ENCODE measurements at regions not wholly inside any gene's neighbourhood (a gene's known extent, or its start where the extent isn't known, plus 50 kb on each side); places are given as distances from the start of the nearest gene placed in this dataset.

DNA sequence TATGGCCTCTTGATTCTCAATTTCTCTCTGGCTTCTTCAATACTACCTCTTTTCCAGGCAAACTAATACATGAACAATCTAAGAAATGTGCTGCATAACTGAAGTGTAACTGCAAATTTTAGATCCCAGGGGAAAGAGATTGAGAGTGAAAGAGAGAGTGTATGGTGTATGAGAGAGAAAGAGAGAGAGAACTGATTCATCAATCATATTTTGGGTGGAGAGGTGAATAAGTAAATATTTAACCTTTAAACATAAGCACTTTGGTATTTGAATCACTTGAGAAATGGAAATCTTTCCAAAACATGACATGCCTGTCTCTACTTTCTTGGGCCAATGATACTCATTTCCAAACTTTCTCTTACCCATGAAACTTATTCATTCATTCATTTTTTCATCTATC, 147.2 kb upstream of the DIPK2B start:
- H3K9me3 ChIP-seq (ENCODE audit: insufficient read depth, low read depth, low read length) = peaks cover 5% of the 10 kb centered on the region; the same call in 1 of the 2 replicates
- no peak overlapping the region for H3K9ac ChIP-seq (ENCODE audit: low read depth, low read length)
- H3K27me3 ChIP-seq (ENCODE audit: insufficient read depth, low read length) = no peaks in the 10 kb centered on the region
- H3K4me1 ChIP-seq (ENCODE audit: insufficient read depth, low read length) = no peaks in the 10 kb centered on the region
- H3K36me3 ChIP-seq (ENCODE audit: insufficient read depth, low read depth, low read length) = no peaks in the 10 kb centered on the region
- H3K27ac ChIP-seq (ENCODE audit: low read length) = no peak overlapping the region
- no peak overlapping the region for H3K4me3 ChIP-seq (ENCODE audit: low read length)

- Histone ChIP-seq H3K4me3 (ENCODE audit: low read length) (no peak overlapping the region), H3K4me1 (ENCODE audit: insufficient read depth, low read length) (no peaks in the 10 kb centered on the region), H3K27ac (ENCODE audit: low read length) (no peak overlapping the region), H3K27me3 (ENCODE audit: insufficient read depth, low read length) (no peaks in the 10 kb centered on the region), H3K36me3 (ENCODE audit: insufficient read depth, low read depth, low read length) (no peaks in the 10 kb centered on the region), H3K9ac (ENCODE audit: low read depth, low read length) (no peak overlapping the region), H3K9me3 (ENCODE audit: insufficient read depth, low read depth, low read length) (no peaks in the 10 kb centered on the region)
Measured at GRCh38 chrX:45344594-45344993, 143.9 kb upstream of the DIPK2B start.

DNA sequence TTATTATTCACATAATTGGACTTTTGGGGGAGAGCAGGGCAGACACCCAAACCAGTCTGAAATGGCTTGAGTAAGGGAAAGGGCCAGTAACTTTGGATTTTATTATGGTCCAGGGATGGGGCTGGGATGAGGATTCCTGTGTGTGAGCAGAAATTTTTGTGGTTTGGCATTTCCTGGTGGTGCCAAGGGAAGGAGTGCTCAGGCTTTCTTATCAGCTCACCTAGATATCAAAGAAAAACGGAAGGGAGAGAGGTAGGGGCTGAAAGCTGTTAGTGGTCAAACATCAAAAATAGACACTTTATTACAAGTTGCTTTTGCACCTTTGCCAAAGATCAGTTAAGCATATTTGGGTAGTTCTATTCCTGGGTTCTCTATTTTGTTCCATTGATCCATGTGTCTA, 128.5 kb upstream of the DIPK2B start:
- Histone ChIP-seq H3K36me3 (ENCODE audit: insufficient read depth, low read depth, low read length) (no peaks in the 10 kb centered on the region), H3K4me3 (ENCODE audit: low read length) (no peak overlapping the region), H3K4me1 (ENCODE audit: insufficient read depth, low read length) (no peaks in the 10 kb centered on the region), H3K27ac (ENCODE audit: low read length) (no peak overlapping the region), H3K9me3 (ENCODE audit: insufficient read depth, low read depth, low read length) (no peaks in the 10 kb centered on the region), H3K9ac (ENCODE audit: low read depth, low read length) (no peak overlapping the region), H3K27me3 (ENCODE audit: insufficient read depth, low read length) (no peaks in the 10 kb centered on the region)

- Histone ChIP-seq H3K9me3 (ENCODE audit: insufficient read depth, low read depth, low read length) (no peaks in the 10 kb centered on the region), H3K27me3 (ENCODE audit: insufficient read depth, low read length) (no peaks in the 10 kb centered on the region), H3K4me3 (ENCODE audit: low read length) (no peak overlapping the region), H3K36me3 (ENCODE audit: insufficient read depth, low read depth, low read length) (no peaks in the 10 kb centered on the region), H3K27ac (ENCODE audit: low read length) (no peak overlapping the region), H3K4me1 (ENCODE audit: insufficient read depth, low read length) (no peaks in the 10 kb centered on the region), H3K9ac (ENCODE audit: low read depth, low read length) (no peak overlapping the region)
Measured at GRCh38 chrX:45324941-45325340, 124.3 kb upstream of the DIPK2B start.

- no peak overlapping the region for H3K27ac ChIP-seq (ENCODE audit: low read length)
- no peaks in the 10 kb centered on the region for H3K9me3 ChIP-seq (ENCODE audit: insufficient read depth, low read depth, low read length)
- H3K4me3 ChIP-seq (ENCODE audit: low read length) = no peak overlapping the region
- no peaks in the 10 kb centered on the region for H3K36me3 ChIP-seq (ENCODE audit: insufficient read depth, low read depth, low read length)
- no peaks in the 10 kb centered on the region for H3K4me1 ChIP-seq (ENCODE audit: insufficient read depth, low read length)
- no peak overlapping the region for H3K9ac ChIP-seq (ENCODE audit: low read depth, low read length)
- H3K27me3 ChIP-seq (ENCODE audit: insufficient read depth, low read length) = no peaks in the 10 kb centered on the region
Measured at GRCh38 chrX:45323387-45323786, 122.7 kb upstream of the DIPK2B start.

DNA sequence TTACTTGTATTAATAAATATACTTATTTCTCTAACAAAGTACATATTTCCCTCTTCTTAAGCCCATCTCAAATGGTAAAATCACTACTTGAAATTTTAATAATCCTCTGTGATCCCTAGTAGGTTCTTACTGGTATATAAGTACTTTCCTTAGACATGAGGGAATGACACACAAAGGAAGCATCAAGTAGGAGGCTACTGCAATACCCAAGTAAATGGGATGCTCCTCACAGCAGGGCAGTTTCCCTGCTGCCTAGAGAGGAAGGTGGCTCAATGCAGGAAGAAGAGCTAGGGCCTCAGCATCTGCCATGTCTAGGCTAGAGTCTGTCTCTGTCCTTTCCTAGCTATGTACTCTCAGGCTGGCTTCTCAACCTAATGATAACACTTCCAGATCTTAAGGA, 122.1 kb upstream of the DIPK2B start:
- Histone ChIP-seq H3K36me3 (ENCODE audit: insufficient read depth, low read depth, low read length) (no peaks in the 10 kb centered on the region), H3K27ac (ENCODE audit: low read length) (no peak overlapping the region), H3K27me3 (ENCODE audit: insufficient read depth, low read length) (no peaks in the 10 kb centered on the region), H3K4me1 (ENCODE audit: insufficient read depth, low read length) (no peaks in the 10 kb centered on the region), H3K4me3 (ENCODE audit: low read length) (no peak overlapping the region), H3K9me3 (ENCODE audit: insufficient read depth, low read depth, low read length) (no peaks in the 10 kb centered on the region), H3K9ac (ENCODE audit: low read depth, low read length) (no peak overlapping the region)

DNA sequence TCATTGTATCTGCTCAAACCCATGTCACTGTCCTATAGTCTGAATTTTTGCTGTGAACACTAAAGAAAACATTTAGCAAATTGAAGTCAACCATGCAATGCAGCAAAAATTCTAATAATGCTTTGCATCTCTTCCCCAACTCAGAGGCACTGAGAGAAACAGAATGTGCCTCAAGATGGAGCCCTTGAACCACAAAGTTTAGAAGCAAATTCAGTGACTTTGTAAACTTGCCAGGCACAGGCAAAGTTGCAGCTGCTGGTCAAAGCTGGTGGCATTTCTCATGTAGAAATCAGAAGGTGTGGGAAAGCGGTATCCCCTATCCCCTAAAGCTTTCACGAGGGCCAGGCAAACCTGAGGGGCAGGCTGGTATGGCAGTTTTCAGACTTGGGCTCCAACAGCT, 121.7 kb upstream of the DIPK2B start:
- no peak overlapping the region for H3K9ac ChIP-seq (ENCODE audit: low read depth, low read length)
- H3K27ac ChIP-seq (ENCODE audit: low read length) = no peak overlapping the region

GRCh38 chrX:45320191-45320590, 119.5 kb upstream of the DIPK2B start:
- H3K36me3 ChIP-seq (ENCODE audit: insufficient read depth, low read depth, low read length) = no peaks in the 10 kb centered on the region
- no peaks in the 10 kb centered on the region for H3K27me3 ChIP-seq (ENCODE audit: insufficient read depth, low read length)
- no peaks in the 10 kb centered on the region for H3K4me1 ChIP-seq (ENCODE audit: insufficient read depth, low read length)
- H3K9ac ChIP-seq (ENCODE audit: low read depth, low read length) = no peak overlapping the region
- H3K9me3 ChIP-seq (ENCODE audit: insufficient read depth, low read depth, low read length) = no peaks in the 10 kb centered on the region
- H3K4me3 ChIP-seq (ENCODE audit: low read length) = no peak overlapping the region
- no peak overlapping the region for H3K27ac ChIP-seq (ENCODE audit: low read length)

More for the DNA sequence above, 121.7 kb upstream of the DIPK2B start:
- Histone ChIP-seq H3K4me1 (ENCODE audit: insufficient read depth, low read length) (no peaks in the 10 kb centered on the region), H3K4me3 (ENCODE audit: low read length) (no peak overlapping the region), H3K9me3 (ENCODE audit: insufficient read depth, low read depth, low read length) (no peaks in the 10 kb centered on the region), H3K36me3 (ENCODE audit: insufficient read depth, low read depth, low read length) (no peaks in the 10 kb centered on the region), H3K27me3 (ENCODE audit: insufficient read depth, low read length) (no peaks in the 10 kb centered on the region)

- Histone ChIP-seq H3K36me3 (ENCODE audit: insufficient read depth, low read depth, low read length) (no peaks in the 10 kb centered on the region), H3K9me3 (ENCODE audit: insufficient read depth, low read depth, low read length) (no peaks in the 10 kb centered on the region; the same call in 1 of the 2 replicates), H3K27ac (ENCODE audit: low read length) (no peak overlapping the region), H3K4me1 (ENCODE audit: insufficient read depth, low read length) (no peaks in the 10 kb centered on the region), H3K9ac (ENCODE audit: low read depth, low read length) (no peak overlapping the region), H3K27me3 (ENCODE audit: insufficient read depth, low read length) (no peaks in the 10 kb centered on the region), H3K4me3 (ENCODE audit: low read length) (no peak overlapping the region)
Measured at GRCh38 chrX:45309801-45310200, 109.1 kb upstream of the DIPK2B start.

GRCh38 chrX:45309096-45309495, 108.4 kb upstream of the DIPK2B start:
- Histone ChIP-seq H3K4me3 (ENCODE audit: low read length) (no peak overlapping the region), H3K36me3 (ENCODE audit: insufficient read depth, low read depth, low read length) (no peaks in the 10 kb centered on the region), H3K27ac (ENCODE audit: low read length) (no peak overlapping the region), H3K27me3 (ENCODE audit: insufficient read depth, low read length) (no peaks in the 10 kb centered on the region), H3K9me3 (ENCODE audit: insufficient read depth, low read depth, low read length) (no peaks in the 10 kb centered on the region; the same call in 1 of the 2 replicates), H3K4me1 (ENCODE audit: insufficient read depth, low read length) (no peaks in the 10 kb centered on the region), H3K9ac (ENCODE audit: low read depth, low read length) (no peak overlapping the region)

DNA sequence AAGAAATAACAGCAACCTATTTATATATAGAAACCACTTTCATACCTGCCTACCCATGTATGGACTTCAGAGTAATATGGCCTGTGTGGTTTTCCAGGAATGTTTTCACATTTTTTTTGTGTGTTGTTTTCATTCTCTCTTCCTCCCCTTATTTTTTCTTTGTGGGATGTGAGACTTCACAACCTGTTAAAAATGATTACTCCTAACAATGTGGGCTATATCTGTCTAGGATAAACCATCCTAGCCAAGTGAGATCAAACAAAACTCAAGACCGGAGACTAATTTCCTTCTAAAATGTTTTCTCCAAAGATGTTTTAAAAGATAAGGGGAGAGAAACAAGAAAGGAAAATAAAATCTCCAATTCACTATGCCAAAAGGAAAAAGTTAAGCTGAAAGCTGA, 106.1 kb upstream of the DIPK2B start:
- no peak overlapping the region for H3K9ac ChIP-seq (ENCODE audit: low read depth, low read length)
- H3K27ac ChIP-seq (ENCODE audit: low read length) = no peak overlapping the region
- no peak overlapping the region for H3K4me3 ChIP-seq (ENCODE audit: low read length)
- no peaks in the 10 kb centered on the region for H3K36me3 ChIP-seq (ENCODE audit: insufficient read depth, low read depth, low read length)
- H3K27me3 ChIP-seq (ENCODE audit: insufficient read depth, low read length) = no peaks in the 10 kb centered on the region
- no peaks in the 10 kb centered on the region for H3K4me1 ChIP-seq (ENCODE audit: insufficient read depth, low read length)
- H3K9me3 ChIP-seq (ENCODE audit: insufficient read depth, low read depth, low read length) = no peaks in the 10 kb centered on the region; the same call in 1 of the 2 replicates

DNA sequence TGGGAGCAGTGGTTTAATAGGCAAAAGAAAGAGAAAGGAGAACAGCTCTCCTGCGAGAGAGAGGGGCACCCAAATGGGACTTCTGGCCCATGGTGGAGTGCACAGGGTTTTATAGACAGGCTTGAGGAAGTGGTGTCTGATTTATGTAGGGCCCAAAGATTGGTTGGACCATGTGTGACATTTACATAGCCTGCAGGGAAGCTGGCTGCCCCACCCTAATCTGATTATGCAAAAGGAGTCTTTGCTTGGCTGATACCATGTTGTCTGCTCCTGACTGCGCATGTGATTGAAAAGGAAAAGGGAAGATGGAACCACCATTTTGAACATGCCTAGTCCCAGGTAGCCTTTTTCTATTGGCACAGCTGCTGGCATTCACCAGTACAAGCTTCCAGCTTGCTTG, 100.0 kb upstream of the DIPK2B start:
- Histone ChIP-seq H3K27me3 (ENCODE audit: insufficient read depth, low read length) (no peaks in the 10 kb centered on the region), H3K9me3 (ENCODE audit: insufficient read depth, low read depth, low read length) (no peaks in the 10 kb centered on the region; the same call in 1 of the 2 replicates), H3K4me1 (ENCODE audit: insufficient read depth, low read length) (no peaks in the 10 kb centered on the region), H3K27ac (ENCODE audit: low read length) (no peak overlapping the region), H3K36me3 (ENCODE audit: insufficient read depth, low read depth, low read length) (no peaks in the 10 kb centered on the region), H3K9ac (ENCODE audit: low read depth, low read length) (no peak overlapping the region), H3K4me3 (ENCODE audit: low read length) (no peak overlapping the region)
